Lung (tissue), 11 donors: ENCODE measurements at regions not wholly inside any gene's neighbourhood (a gene's known extent, or its start where the extent isn't known, plus 50 kb on each side); places are given as distances from the start of the nearest gene placed in this dataset.

Source experiments
- ATAC-seq: fragments of 200-7000 bp; cut with Tn5 transposase; one replicate; pipeline ENCODE4 v1.9.1; 2020; ENCODE audit warnings: moderate number of reproducible peaks; ENCODE audit not compliant: insufficient read depth, low FRiP score
- DNase-seq, 3 donors: peaks; one replicate each; pipeline ENCODE4 v3.0.0-alpha.2; 2013 to 2017
- H3K27ac ChIP-seq, 2 donors: one replicate each; pipeline ENCODE4 v1.5.1; 2013; ENCODE audit warnings: mild to moderate bottlenecking in 2 of 2, moderate library complexity in 2 of 2, control low read depth in 1 of 2, inconsistent platforms in 1 of 2, low read depth in 1 of 2, low read length in 1 of 2
- H3K27me3 ChIP-seq, 3 donors: one replicate each; pipeline ENCODE4 v1.5.1; 2013; ENCODE audit warnings: low read length in 2 of 3; ENCODE audit not compliant: control insufficient read depth in 3 of 3, insufficient read depth in 3 of 3
- H3K36me3 ChIP-seq, 4 donors: one replicate each; pipeline ENCODE4 v1.5.1; 2013; ENCODE audit warnings: low read length in 4 of 4, mild to moderate bottlenecking in 1 of 4, moderate library complexity in 1 of 4; ENCODE audit not compliant: control insufficient read depth in 4 of 4, insufficient read depth in 4 of 4
- H3K4me1 ChIP-seq, 5 donors: one replicate each; pipeline ENCODE4 v1.5.1; 2013; ENCODE audit warnings: low read length in 5 of 5, mild to moderate bottlenecking in 2 of 5, moderate library complexity in 1 of 5; ENCODE audit not compliant: control insufficient read depth in 5 of 5, insufficient read depth in 5 of 5
- H3K4me3 ChIP-seq: one replicate; pipeline ENCODE4 v1.5.1; 2013; ENCODE audit warnings: mild to moderate bottlenecking, control low read depth, moderate library complexity
- H3K9ac ChIP-seq, 2 donors: one replicate each; pipeline ENCODE4 v1.5.1; 2013; ENCODE audit warnings: low read length in 2 of 2, control low read depth in 1 of 2; ENCODE audit not compliant: insufficient read depth in 1 of 2
- H3K9me3 ChIP-seq, 4 donors: one replicate each; pipeline ENCODE4 v1.5.1; 2013; ENCODE audit warnings: low read length in 3 of 4, mild to moderate bottlenecking in 1 of 4, moderate library complexity in 1 of 4; ENCODE audit not compliant: control insufficient read depth in 4 of 4, insufficient read depth in 3 of 4
- WGBS, 2 donors: extraction: QIAGEN DNeasy Blood & Tissue Kit; methylation state at CpG; one replicate each; pipeline ENCODE4 v1.1.7; 2013; 5-methylcytosine and 5-hydroxymethylcytosine counted together
- TF ChIP-seq, protein P1 (sequence below): IDR thresholded peaks from 2 replicates; pipeline ENCODE4 v1.5.1; 2012; ENCODE audit warnings: mild to moderate bottlenecking; ENCODE audit errors: control extremely low read depth, extremely low read depth
- donor health status: control.
- donor health status: control.
- donor health status: Bipolar disorder and iron deficiency.
- donor health status: healthy.
- donor health status: DM: yes; HTN: yes; CAD: no.

DNA sequence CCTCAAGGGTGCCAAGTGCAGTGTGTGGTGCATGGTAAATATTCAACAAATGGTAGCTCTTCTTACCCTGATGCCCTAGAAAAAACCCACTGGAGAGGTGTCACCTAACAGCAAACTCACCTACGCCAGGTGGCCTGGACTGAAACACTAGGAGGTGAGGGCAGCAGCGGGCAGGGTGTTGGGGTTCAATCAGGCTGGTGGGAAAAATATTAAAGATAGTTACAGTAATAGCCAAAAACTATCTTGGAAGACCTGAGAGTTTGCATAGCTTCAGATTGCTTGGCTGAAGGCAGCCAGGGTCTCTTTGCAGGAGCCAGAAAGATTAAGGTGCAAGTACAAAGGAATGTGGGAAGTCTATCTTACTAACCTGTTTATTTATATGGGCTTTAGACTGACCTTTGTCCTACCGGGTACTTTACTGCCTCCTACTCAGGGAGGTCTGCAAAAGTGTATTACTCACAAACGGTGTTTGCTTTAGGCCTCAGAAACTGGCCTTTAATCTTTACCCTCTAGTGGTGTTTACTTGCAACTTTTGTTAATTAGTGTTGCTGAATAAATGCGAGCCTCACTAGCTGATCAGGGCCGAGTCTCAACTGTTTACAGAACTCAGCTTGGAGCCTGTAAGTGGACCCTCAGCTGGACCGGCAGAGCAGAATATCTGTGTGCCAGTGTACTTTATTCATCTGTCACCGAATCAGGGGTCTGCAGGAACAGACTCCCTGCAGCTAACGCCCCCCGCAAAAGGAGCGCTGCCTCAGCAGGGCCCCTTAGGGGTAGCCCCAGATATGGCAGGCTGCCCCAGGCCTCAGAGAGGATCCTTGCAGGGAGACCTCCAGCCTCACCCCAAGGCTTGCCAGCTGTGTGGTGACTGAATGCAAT is 63.9 kb downstream of the SYF2 start:
- Histone ChIP-seq H3K36me3 (no peaks in the 10 kb centered on the region), H3K9ac (no peak overlapping the region), H3K4me1 (peaks cover 0 to 7% (median 0%) of the 10 kb centered on the region in 5 donors), H3K27ac (no peak overlapping the region), H3K27me3 (no peaks in the 10 kb centered on the region), H3K9me3 (peaks cover 0 to under 1% (median 0%) of the 10 kb centered on the region in 4 donors), H3K4me3 (no peak overlapping the region)
- WGBS, 2 donors: 72 to 81% methylated on average over 11 of the region's 11 CpGs
- TF ChIP-seq, protein P1, sequence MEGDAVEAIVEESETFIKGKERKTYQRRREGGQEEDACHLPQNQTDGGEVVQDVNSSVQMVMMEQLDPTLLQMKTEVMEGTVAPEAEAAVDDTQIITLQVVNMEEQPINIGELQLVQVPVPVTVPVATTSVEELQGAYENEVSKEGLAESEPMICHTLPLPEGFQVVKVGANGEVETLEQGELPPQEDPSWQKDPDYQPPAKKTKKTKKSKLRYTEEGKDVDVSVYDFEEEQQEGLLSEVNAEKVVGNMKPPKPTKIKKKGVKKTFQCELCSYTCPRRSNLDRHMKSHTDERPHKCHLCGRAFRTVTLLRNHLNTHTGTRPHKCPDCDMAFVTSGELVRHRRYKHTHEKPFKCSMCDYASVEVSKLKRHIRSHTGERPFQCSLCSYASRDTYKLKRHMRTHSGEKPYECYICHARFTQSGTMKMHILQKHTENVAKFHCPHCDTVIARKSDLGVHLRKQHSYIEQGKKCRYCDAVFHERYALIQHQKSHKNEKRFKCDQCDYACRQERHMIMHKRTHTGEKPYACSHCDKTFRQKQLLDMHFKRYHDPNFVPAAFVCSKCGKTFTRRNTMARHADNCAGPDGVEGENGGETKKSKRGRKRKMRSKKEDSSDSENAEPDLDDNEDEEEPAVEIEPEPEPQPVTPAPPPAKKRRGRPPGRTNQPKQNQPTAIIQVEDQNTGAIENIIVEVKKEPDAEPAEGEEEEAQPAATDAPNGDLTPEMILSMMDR: no peak
- DNase-seq (no peak), ATAC-seq (no peak)

DNA sequence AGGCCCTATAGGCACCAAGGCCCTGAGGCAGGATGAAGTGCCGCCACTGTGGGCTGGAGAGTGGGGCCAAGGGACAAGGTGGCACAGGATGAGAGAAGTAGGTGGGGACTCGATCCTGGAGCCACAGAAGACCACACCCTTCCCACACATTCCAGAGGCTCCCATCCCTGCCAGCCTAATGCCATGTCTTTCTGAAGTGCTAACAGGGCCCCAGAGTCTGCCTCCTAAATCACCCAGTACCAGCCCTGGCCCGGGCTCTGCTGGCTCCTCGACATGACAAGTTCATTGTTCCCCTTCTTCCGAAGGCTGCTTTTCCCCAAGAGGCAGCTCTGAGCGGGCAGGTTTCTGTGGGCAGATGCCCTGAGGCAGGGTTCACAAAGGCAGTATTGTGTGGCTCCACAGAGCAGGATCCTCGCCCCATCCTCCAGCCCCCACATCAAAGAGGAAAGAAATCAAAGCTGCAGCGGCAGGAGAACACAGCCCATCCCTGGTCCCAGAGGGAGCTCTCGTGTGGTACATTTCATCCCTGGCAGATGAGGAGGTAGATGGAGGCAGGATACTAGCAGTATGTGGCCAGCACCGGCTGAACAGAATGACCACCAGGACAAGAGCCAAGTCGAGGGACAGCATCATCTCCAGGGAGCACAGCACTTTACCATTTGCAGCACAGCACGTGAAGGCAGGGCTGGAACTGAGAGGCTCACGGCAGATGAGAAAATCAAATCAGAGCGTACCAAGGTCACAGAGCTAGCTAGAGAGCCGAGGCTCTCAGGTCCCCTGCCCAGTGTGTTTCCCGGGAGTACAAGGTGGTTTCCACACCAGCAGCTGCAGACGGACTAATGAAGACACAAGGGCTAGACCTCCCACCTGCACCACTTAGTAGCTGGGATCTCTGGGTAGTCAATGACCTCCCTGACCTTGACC is 64.8 kb downstream of the SYF2 start:
- Histone ChIP-seq H3K36me3 (no peaks in the 10 kb centered on the region), H3K9ac (no peak overlapping the region), H3K27ac (no peak overlapping the region), H3K9me3 (no peaks in the 10 kb centered on the region), H3K4me3 (no peak overlapping the region), H3K27me3 (no peaks in the 10 kb centered on the region), H3K4me1 (peaks cover 0 to 7% (median 0%) of the 10 kb centered on the region in 5 donors)
- TF ChIP-seq, protein P1: no peak
- DNase-seq (peak in 1 of 3 donors; percentile 34), ATAC-seq (no peak)
- WGBS, 2 donors: 69 to 76% methylated on average over 17 of the region's 17 CpGs

DNA sequence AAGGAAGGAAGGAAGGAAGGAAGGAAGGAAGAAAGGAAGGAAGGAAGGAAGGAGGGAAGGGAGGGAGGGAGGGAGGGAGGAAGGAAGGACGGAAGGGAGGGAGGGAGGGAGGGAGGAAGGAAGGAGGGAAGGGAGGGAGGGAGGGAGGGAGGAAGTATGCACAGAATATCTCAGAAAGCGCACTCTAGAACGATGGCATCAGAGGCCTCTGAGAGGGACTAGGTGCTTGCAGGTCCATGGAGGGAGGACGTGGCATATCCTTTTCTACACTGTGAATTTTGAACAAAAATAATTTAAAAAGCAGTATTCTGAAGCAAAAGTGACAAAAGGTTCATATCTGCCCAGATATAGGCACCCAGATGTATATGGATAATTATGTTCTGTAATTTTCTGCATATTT is 65.5 kb downstream of the SYF2 start:
- DNase-seq (no peak), ATAC-seq (no peak)
- Histone ChIP-seq H3K9ac (no peak overlapping the region), H3K36me3 (no peaks in the 10 kb centered on the region), H3K9me3 (no peaks in the 10 kb centered on the region), H3K4me3 (no peak overlapping the region), H3K4me1 (peaks cover 0 to 7% (median 0%) of the 10 kb centered on the region in 5 donors), H3K27me3 (no peaks in the 10 kb centered on the region), H3K27ac (no peak overlapping the region)
- 88 to 95% methylated on average over 3 of the region's 4 CpGs for WGBS, 2 donors
- TF ChIP-seq, protein P1: no peak
